H9 (cell line): ENCODE measurements at regions not wholly inside any gene's neighbourhood (a gene's known extent, or its start where the extent isn't known, plus 50 kb on each side); places are given as distances from the start of the nearest gene placed in this dataset.

Experiments used
- DNase-seq: peaks from one replicate; pipeline ENCODE4 v3.0.0-alpha.2; 2017
- H2AFZ ChIP-seq: one replicate; pipeline ENCODE4 v1.6.1; 2013; ENCODE audit warnings: mild to moderate bottlenecking, low read length, control low read depth, moderate library complexity
- H2AK5ac ChIP-seq: 2 replicates; pipeline ENCODE4 v1.6.1; 2013; ENCODE audit warnings: low read length, control low read depth, mixed read lengths; ENCODE audit not compliant: insufficient read length
- H2BK120ac ChIP-seq: one replicate; pipeline ENCODE4 v1.6.1; 2013; ENCODE audit warnings: low read depth, mild to moderate bottlenecking, low read length, control low read depth, inconsistent platforms; ENCODE audit not compliant: poor library complexity, severe bottlenecking
- H2BK12ac ChIP-seq: 2 replicates; pipeline ENCODE4 v1.6.1; 2013; ENCODE audit warnings: low read length, control low read depth, mixed read lengths, low read depth; ENCODE audit not compliant: insufficient read length
- H2BK15ac ChIP-seq: 2 replicates; pipeline ENCODE4 v1.6.1; 2013; ENCODE audit warnings: low read depth, low read length, control low read depth
- H2BK20ac ChIP-seq: one replicate; pipeline ENCODE4 v1.6.1; 2013; ENCODE audit warnings: low read depth, mild to moderate bottlenecking, low read length, control low read depth, inconsistent platforms; ENCODE audit not compliant: poor library complexity, severe bottlenecking
- H2BK5ac ChIP-seq: 2 replicates; pipeline ENCODE4 v1.6.1; 2013; ENCODE audit warnings: low read length, control low read depth, mixed read lengths; ENCODE audit not compliant: insufficient read length
- H3K14ac ChIP-seq: 2 replicates; pipeline ENCODE4 v1.6.1; 2013; ENCODE audit warnings: low read length, control low read depth; ENCODE audit not compliant: insufficient read depth
- H3K18ac ChIP-seq: 2 replicates; pipeline ENCODE4 v1.6.1; 2013; ENCODE audit warnings: low read depth, mild to moderate bottlenecking, mixed read lengths, low read length, control low read depth; ENCODE audit not compliant: insufficient read length
- H3K23ac ChIP-seq: 2 replicates; pipeline ENCODE4 v1.6.1; 2013; ENCODE audit warnings: low read length, control low read depth, mixed read lengths, low read depth; ENCODE audit not compliant: insufficient read length
- H3K23me2 ChIP-seq: 2 replicates; pipeline ENCODE4 v1.6.1; 2013; ENCODE audit warnings: low read depth, mild to moderate bottlenecking, mixed read lengths, low read length, control low read depth; ENCODE audit not compliant: insufficient read length, poor library complexity, severe bottlenecking
- H3K27ac ChIP-seq: 2 replicates; pipeline ENCODE4 v1.5.1; 2013; ENCODE audit warnings: low read length, control low read depth, mixed read lengths, low read depth; ENCODE audit not compliant: insufficient read length
- H3K27me3 ChIP-seq: 2 replicates; pipeline ENCODE4 v1.6.1; 2013; ENCODE audit warnings: low read length, control low read depth, inconsistent platforms; ENCODE audit not compliant: insufficient read depth
- H3K4ac ChIP-seq: 2 replicates; pipeline ENCODE4 v1.6.1; 2013; ENCODE audit warnings: low read depth, mild to moderate bottlenecking, control low read depth, inconsistent platforms, low read length, moderate library complexity
- H3K4me1 ChIP-seq: 2 replicates; pipeline ENCODE4 v1.6.1; 2013; ENCODE audit warnings: low read length, control low read depth, inconsistent platforms; ENCODE audit not compliant: insufficient read depth
- H3K4me2 ChIP-seq: 2 replicates; pipeline ENCODE4 v1.6.1; 2013; ENCODE audit warnings: low read length, control low read depth, mixed read lengths; ENCODE audit not compliant: insufficient read length, insufficient read depth
- H3K56ac ChIP-seq: 2 replicates; pipeline ENCODE4 v1.6.1; 2013; ENCODE audit warnings: low read depth, mild to moderate bottlenecking, mixed read lengths, low read length, control low read depth; ENCODE audit not compliant: insufficient read length
- H3K79me1 ChIP-seq: 2 replicates; pipeline ENCODE4 v1.6.1; 2013; ENCODE audit warnings: low read depth, mild to moderate bottlenecking, moderate library complexity, low read length, control low read depth, inconsistent platforms; ENCODE audit not compliant: insufficient read depth, poor library complexity, severe bottlenecking
- H3K79me2 ChIP-seq: 2 replicates; pipeline ENCODE4 v1.6.1; 2013; ENCODE audit warnings: low read length, control low read depth, inconsistent platforms; ENCODE audit not compliant: insufficient read depth
- H3K9ac ChIP-seq: 2 replicates; pipeline ENCODE4 v1.6.1; 2013; ENCODE audit warnings: low read length, control low read depth, mixed read lengths; ENCODE audit not compliant: insufficient read length; ENCODE audit errors: extremely low read depth
- H3K9me3 ChIP-seq: one replicate; pipeline ENCODE4 v1.6.1; 2013; ENCODE audit warnings: low read depth, low read length, inconsistent platforms; ENCODE audit not compliant: control insufficient read depth
- H3T11ph ChIP-seq: one replicate; pipeline ENCODE4 v1.6.1; 2013; ENCODE audit warnings: mild to moderate bottlenecking, low read length, control low read depth, inconsistent platforms
- H4K20me1 ChIP-seq: one replicate; pipeline ENCODE4 v1.6.1; 2013; ENCODE audit not compliant: control insufficient read depth, insufficient read length, insufficient read depth
- H4K5ac ChIP-seq: 2 replicates; pipeline ENCODE4 v1.6.1; 2013; ENCODE audit warnings: low read depth, mild to moderate bottlenecking, mixed read lengths, low read length, control low read depth; ENCODE audit not compliant: insufficient read length
- H4K8ac ChIP-seq: replicated peaks from 2 replicates; pipeline ENCODE4 v1.6.1; 2013; ENCODE audit warnings: low read length, control low read depth, mixed read lengths, low read depth; ENCODE audit not compliant: insufficient read length
- H4K91ac ChIP-seq: 2 replicates; pipeline ENCODE4 v1.6.1; 2013; ENCODE audit warnings: low read depth, mild to moderate bottlenecking, moderate library complexity, mixed read lengths, low read length, control low read depth; ENCODE audit not compliant: insufficient read length
- H3K27ac Mint-ChIP-seq, 3 experiments: 2 replicates in 2 of 3; 3 replicates in 1 of 3; pipeline ENCODE4 v1.8.0; 2020 to 2021; ENCODE audit warnings: mixed read lengths in 3 of 3, mild to moderate bottlenecking in 1 of 3, moderate library complexity in 1 of 3
- H3K27me3 Mint-ChIP-seq: 2 replicates; pipeline ENCODE4 v1.8.0; 2021; ENCODE audit warnings: low read depth, mild to moderate bottlenecking, moderate library complexity, mixed read lengths
- H3K36me3 Mint-ChIP-seq, 3 experiments: 2 replicates in 2 of 3; 3 replicates in 1 of 3; pipeline ENCODE4 v1.8.0; 2020 to 2021; ENCODE audit warnings: low read depth in 3 of 3, mixed read lengths in 3 of 3; ENCODE audit not compliant: insufficient read depth in 1 of 3
- H3K4me1 Mint-ChIP-seq, 2 experiments: 2 replicates each; pipeline ENCODE4 v1.8.0; 2020; ENCODE audit warnings: mixed read lengths in 2 of 2
- H3K4me3 Mint-ChIP-seq, 2 experiments: 2 replicates in 1 of 2; 3 replicates in 1 of 2; pipeline ENCODE4 v1.8.0; 2020 to 2021; ENCODE audit warnings: mild to moderate bottlenecking in 2 of 2, mixed read lengths in 2 of 2, moderate library complexity in 1 of 2
- H3K9me3 Mint-ChIP-seq, 2 experiments: 2 replicates in 1 of 2; 3 replicates in 1 of 2; pipeline ENCODE4 v1.8.0; 2020; ENCODE audit warnings: mild to moderate bottlenecking in 2 of 2, mixed read lengths in 2 of 2, moderate library complexity in 1 of 2
- CTCF ChIP-seq: fragments of 200-600 bp; sonication (generic); conservative IDR thresholded peaks from 3 replicates; pipeline ENCODE4 v1.8.0; 2021; ENCODE audit warnings: antibody characterized with exemption, mild to moderate bottlenecking
- WGBS: extraction: QIAGEN DNeasy Blood & Tissue Kit; methylation state at CpG from one replicate; pipeline ENCODE4 v1.1.7; 2013; ENCODE audit warnings: missing lambda C conversion rate, low lambda C conversion rate, mixed read lengths; ENCODE audit not compliant: insufficient read length; ENCODE audit errors: extremely low coverage; 5-methylcytosine and 5-hydroxymethylcytosine counted together

GRCh38 chr11:122422682-122423081, 232.8 kb upstream of the UBASH3B start:
- no peaks in the 10 kb centered on the region for H3K79me2 ChIP-seq
- DNase-seq, result no peak
- H3K56ac ChIP-seq, result no peak overlapping the region
- H3K27me3 ChIP-seq, result no peaks in the 10 kb centered on the region
- no peak overlapping the region for H3K23ac ChIP-seq
- no peak overlapping the region for H3K4me2 ChIP-seq
- H2BK5ac ChIP-seq, result no peak overlapping the region
- H3K36me3 Mint-ChIP-seq, result no peaks in the 10 kb centered on the region
- no peaks in the 10 kb centered on the region for H3K9me3 Mint-ChIP-seq
- no peak overlapping the region for H3K4ac ChIP-seq
- no peak overlapping the region for H3K27ac Mint-ChIP-seq
- H2BK15ac ChIP-seq, result no peak overlapping the region
- H3K4me1 Mint-ChIP-seq, result peaks cover 42% of the 10 kb centered on the region in 2 experiments
- H2AFZ ChIP-seq, result no peak overlapping the region
- H3K4me1 ChIP-seq, result peaks cover 5% of the 10 kb centered on the region; the same call in 1 of the 2 replicates
- H2AK5ac ChIP-seq, result no peak overlapping the region
- no peak overlapping the region for H3K9ac ChIP-seq
- H3K4me3 Mint-ChIP-seq, result no peak overlapping the region
- no peak overlapping the region for H4K8ac ChIP-seq
- no peak overlapping the region for H3K27ac ChIP-seq
- WGBS, result no CpG with 5 or more reads among the region's 4 CpGs
- H2BK20ac ChIP-seq, result no peak overlapping the region
- no peak overlapping the region for H3T11ph ChIP-seq
- no peaks in the 10 kb centered on the region for H3K9me3 ChIP-seq
- no peak overlapping the region for H3K14ac ChIP-seq
- no peak overlapping the region for H4K5ac ChIP-seq
- no peak overlapping the region for H4K91ac ChIP-seq
- no peak overlapping the region for H2BK120ac ChIP-seq
- H3K27me3 Mint-ChIP-seq, result no peaks in the 10 kb centered on the region
- no peaks in the 10 kb centered on the region for H3K79me1 ChIP-seq
- H2BK12ac ChIP-seq, result no peak overlapping the region
- no peaks in the 10 kb centered on the region for H3K23me2 ChIP-seq
- no peak for TF ChIP-seq CTCF
- H4K20me1 ChIP-seq, result no peaks in the 10 kb centered on the region
- no peak overlapping the region for H3K18ac ChIP-seq
